ENCODE measurements at regions not wholly inside any gene's neighbourhood (a gene's known extent, or its start where the extent isn't known, plus 50 kb on each side); places are given as distances from the start of the nearest gene placed in this dataset.

- no peak for DNase-seq
These were observed 648.0 kb downstream of the IRX1 start for GRCh38 chr5:4243479-4244264.

GRCh38 chr5:4244306-4244705 lies 648.7 kb downstream of the IRX1 start:
- DNase-seq, result no peak

GRCh38 chr5:4245076-4245475 lies 649.4 kb downstream of the IRX1 start:
- no peak for DNase-seq

- no peak for DNase-seq
These were observed 649.9 kb downstream of the IRX1 start for GRCh38 chr5:4245511-4245910.

- DNase-seq, result no peak
These were observed 650.8 kb downstream of the IRX1 start for GRCh38 chr5:4246447-4246846.

GRCh38 chr5:4250254-4250653 lies 654.6 kb downstream of the IRX1 start:
- no peak for DNase-seq

- DNase-seq, result no peak
These were observed 656.8 kb downstream of the IRX1 start for GRCh38 chr5:4252385-4252784.

GRCh38 chr5:4254736-4255135 lies 659.1 kb downstream of the IRX1 start:
- DNase-seq, result no peak

GRCh38 chr5:4255441-4255840 lies 659.8 kb downstream of the IRX1 start:
- DNase-seq, result no peak

- DNase-seq, result no peak
These were observed 662.5 kb downstream of the IRX1 start for GRCh38 chr5:4258170-4258569.

- no peak for DNase-seq
These were observed 675.6 kb downstream of the IRX1 start for GRCh38 chr5:4271193-4271592.

GRCh38 chr5:4275232-4275631 lies 679.6 kb downstream of the IRX1 start:
- no peak for DNase-seq

GRCh38 chr5:4294878-4295277 lies 699.2 kb downstream of the IRX1 start:
- no peak for DNase-seq

- peak; percentile 59 for DNase-seq
These were observed 700.2 kb downstream of the IRX1 start for GRCh38 chr5:4295663-4296339.

GRCh38 chr5:4306057-4306456 lies 710.4 kb downstream of the IRX1 start:
- DNase-seq, result no peak

GRCh38 chr5:4309026-4309425 lies 713.4 kb downstream of the IRX1 start:
- no peak for DNase-seq

GRCh38 chr5:4313138-4313537 lies 717.5 kb downstream of the IRX1 start:
- DNase-seq, result peak; percentile 83

GRCh38 chr5:4319478-4320128 lies 724.0 kb downstream of the IRX1 start:
- no peak for DNase-seq

- DNase-seq, result no peak
These were observed 734.7 kb downstream of the IRX1 start for GRCh38 chr5:4330327-4330726.

GRCh38 chr5:4335078-4335477 lies 739.4 kb downstream of the IRX1 start:
- DNase-seq, result no peak

GRCh38 chr5:4337519-4337918 lies 741.9 kb downstream of the IRX1 start:
- DNase-seq, result no peak

- DNase-seq, result no peak
These were observed 744.3 kb downstream of the IRX1 start for GRCh38 chr5:4339949-4340348.

GRCh38 chr5:4345850-4346249 lies 750.2 kb downstream of the IRX1 start:
- DNase-seq, result no peak

- peak; percentile 72 for DNase-seq
These were observed 752.8 kb downstream of the IRX1 start for GRCh38 chr5:4348423-4348822.
